GM19240 (cell line): ENCODE measurements at regions not wholly inside any gene's neighbourhood (a gene's known extent, or its start where the extent isn't known, plus 50 kb on each side); places are given as distances from the start of the nearest gene placed in this dataset.

Source experiments
- DNase-seq: peaks from one replicate; pipeline ENCODE4 v3.0.0; 2011; ENCODE audit warnings: low spot score; ENCODE audit not compliant: insufficient read length

DNA sequence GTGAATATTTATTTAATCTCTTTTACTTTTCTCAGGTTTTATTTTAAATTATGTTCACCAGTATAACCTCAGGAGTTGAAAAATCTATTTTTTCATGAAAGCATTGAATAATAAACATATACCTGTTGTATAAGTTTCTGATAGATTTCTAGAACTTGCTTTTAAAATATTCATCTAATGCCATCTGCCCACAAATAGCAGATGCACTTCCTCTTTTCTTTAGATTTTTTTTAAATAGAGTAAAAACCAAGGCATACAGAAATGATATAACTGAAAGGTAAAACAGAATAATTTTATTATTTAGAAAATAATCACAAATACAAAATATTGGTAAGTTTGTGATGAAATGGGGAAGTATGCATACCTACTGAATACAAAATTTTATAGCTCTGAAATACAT lies 130.7 kb upstream of the PRMT6 start:
- no peak for DNase-seq

DNA sequence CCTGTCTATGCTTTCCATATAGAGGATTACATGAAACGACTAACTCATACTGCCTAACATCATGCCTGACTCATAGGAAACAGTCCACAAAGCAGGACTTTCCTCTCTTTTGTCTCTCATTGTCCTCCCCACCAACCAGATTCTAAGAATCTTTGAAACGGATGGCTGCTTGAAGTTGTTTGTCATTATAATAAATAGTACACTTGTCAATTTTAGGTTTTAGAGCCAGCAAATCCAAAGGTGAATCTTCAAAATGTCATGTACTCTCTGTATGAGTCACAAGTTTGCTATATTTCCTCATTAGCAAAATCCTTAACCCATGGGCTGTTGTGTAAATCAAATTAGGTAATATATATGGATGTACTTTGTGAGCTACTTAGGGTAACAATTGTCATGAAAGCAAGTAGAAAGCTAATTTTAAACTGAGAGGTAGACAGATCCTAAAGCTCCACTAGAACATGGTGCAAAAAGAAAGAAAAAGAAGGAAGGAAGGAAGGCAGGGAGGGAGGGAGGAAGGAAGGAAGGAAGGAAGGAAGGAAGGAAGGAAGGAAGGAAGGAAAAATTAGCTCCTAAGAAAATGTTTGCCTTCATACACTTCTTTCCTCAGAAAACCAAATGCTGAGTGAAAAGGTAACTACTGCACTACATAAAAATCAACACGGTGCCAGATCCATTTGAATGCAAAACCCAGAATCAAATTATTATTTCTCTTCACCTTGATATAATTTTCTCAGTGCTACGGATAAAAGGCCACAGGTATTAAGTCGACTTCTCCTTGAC lies 129.5 kb upstream of the PRMT6 start:
- no peak for DNase-seq

DNA sequence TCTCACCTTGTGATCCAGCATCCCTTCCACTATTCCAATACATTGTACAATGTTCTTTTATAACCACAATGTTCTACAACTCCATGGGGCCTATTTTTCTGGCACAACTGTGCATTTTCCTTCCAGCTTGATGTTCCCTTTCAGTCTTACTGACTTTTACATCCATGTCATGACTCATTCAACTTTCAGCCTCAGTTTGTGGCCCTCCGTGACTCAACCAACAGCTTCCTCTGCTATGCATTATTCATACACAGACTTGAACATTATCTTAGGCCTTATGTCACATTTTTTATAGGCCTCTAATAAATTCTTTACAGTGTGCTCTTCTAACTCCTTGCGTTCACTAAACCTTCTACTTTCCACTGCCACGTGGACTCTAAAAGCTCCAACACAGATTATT lies 119.4 kb upstream of the PRMT6 start:
- no peak for DNase-seq

DNA sequence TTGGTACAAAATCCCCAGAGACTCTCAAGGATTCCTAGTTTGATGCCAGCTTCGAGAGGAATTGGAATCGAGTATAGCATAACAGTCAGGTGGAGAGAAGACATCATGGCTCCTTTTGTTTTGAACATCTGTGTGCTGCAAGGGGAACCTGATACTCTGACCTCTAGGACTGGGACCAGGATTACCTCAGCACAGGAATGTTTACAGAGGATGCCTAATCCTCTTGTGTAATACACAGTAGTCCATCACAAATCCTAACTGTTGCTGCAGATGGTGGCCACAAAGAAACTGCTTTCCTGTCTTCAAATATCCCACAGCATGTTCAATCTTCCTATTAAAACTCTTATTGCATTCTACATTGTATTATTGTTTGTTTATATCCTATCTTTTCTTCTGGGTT lies 111.8 kb upstream of the PRMT6 start:
- no peak for DNase-seq

DNA sequence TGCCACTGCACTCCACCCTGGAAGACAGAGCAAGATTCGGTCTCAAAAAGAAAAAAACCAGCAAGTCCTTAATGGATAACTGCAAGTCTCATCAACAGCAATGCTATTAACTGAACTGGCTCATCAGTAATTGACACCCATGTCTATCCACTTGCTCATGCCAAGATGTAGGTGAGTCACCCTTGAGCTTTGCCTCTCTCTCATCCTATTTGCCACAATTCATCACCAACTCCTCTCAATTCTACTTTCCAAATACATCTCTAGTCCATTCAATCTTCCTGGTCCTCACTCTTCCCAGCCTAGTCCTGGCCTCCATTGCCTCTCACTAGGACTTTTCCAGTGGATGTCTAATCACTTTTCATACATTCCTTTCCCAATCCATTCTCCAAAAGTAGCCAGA lies 103.7 kb upstream of the PRMT6 start:
- no peak for DNase-seq

DNA sequence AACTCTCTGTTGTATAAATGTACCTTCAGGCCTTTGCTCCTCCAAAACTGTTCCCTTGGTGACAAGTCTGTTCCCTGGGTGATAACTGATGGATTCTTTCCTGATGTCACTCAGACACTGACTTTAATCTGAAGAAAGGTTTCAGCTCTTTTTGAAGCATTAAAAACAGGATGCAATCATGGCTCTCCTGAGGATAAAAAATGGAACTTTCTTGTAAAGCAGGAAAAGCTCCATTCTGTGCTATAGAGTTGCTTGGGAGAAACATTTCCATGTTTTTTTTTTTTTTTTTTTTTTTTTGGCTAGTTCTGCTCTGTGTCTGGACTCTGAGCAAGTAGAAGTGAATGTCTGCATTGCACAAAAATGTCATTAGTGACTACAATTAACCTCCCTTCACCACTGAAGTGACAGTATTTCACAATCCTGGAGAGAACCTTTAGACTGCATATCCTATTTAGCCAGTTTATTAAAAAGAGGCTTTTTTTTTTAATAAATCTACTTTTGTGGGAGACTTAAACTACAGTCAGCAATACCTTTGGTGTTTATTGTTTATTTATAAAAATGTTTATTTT lies 101.7 kb upstream of the PRMT6 start:
- no peak for DNase-seq

DNA sequence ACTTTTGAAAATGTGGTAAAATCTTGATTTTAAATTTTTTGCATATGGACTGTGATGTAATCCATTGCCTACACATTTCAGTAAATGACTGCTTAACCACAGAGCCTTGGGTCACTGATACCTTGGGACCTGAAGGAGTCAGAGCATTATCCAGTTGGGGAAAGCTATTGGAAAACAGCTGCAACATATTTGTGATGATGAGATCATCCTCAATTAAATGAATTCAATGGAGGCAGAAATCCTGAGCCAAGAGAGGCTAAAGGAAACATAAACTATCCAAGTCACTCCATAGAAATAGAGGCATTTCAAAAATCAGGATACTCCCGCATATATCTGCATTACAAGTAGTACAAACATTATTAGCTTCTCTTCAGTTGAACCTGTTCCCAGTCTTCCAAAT lies 99.8 kb upstream of the PRMT6 start:
- no peak for DNase-seq

DNA sequence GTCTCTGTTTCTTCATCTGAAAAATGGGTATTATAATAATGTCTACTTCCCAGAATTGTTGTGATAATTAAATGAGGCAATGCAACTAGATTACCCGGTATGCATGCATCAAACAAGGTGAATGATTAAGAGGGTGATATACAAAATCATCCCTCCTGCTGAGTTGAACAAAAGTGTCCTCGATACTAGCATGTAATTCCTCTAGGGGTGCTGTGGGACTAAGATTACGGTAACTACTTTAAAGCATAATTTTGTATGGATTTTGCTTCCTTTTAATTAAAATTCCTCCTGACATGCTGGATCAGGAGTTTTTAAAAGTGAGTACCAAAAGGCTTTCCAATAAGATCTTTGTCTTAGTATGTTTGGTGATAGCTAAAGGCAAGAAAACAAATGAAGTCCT lies 98.7 kb upstream of the PRMT6 start:
- DNase-seq = no peak

DNA sequence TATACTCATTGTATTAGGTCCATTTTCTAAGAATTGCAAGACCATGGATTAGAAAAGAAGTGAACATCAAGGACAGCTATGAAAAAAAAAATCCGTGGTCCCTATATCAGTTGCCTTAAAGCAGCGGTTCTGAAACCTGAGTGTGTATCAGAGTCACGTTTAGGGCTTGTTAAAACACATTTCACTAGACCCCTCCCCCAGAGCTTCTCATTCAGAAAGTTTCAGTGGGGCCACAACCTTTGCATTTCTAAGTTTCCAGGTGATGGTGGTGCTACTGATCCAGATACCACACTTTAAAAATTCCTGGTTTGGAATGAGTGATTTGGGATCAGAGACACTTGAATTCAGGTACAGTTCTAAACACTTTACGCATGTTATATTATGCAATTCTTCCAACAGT lies 96.1 kb upstream of the PRMT6 start:
- DNase-seq = no peak

DNA sequence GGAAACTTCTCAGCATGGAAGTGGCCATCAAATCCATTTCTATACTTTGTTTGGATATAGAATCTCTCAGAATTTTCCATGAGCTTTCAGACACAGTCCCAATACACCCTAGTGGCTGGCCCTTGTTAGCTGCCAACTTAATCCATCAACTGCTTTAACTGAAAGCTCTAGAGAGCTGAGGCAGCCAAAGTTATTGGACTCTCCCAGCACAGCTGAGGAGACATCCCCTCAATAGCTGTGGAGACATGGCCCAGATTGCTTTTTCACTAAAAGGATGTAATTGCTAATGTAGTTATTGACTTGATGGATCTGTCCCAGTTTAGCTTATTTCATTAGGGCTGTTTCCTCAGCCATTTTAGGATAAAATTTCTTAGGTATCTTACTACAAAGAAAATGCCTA lies 94.8 kb upstream of the PRMT6 start:
- DNase-seq = no peak

DNA sequence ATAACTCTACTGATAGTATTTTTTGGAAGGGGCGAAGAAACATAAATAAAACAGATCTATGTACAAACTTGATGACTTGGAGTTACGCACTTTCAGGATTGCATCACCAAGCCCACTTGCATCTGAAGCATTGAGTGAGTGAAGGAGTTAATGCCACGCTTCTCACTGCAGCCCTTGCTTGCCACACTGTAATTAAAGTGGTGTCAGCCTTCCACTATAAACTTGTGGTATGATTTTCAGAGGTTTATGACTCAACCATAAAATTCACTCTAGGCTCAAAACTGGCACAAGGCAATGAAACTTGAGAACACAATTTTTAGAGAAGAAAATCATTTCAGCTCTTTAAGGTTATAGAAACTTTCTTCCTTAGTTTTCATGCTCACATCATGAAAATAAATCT lies 93.9 kb upstream of the PRMT6 start:
- DNase-seq = no peak

DNA sequence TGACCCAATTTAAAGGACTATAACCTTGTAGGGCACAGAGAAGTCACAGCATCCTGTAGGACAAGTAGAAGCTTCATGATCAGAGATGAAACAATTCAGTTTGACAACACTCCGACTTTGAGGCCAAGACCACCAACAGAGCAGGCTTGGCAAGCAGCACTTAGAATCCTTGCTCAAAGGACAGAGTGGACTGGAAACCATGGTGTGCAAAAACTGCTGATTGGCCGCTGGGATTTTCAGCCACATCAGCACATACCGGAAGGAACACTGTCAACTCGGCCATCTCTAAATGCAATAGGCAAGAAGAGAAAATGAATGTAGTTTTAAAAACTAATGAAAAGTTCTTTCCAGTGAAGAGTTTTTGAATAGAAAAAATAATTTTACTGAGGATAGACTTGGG lies 92.0 kb upstream of the PRMT6 start:
- DNase-seq = no peak

DNA sequence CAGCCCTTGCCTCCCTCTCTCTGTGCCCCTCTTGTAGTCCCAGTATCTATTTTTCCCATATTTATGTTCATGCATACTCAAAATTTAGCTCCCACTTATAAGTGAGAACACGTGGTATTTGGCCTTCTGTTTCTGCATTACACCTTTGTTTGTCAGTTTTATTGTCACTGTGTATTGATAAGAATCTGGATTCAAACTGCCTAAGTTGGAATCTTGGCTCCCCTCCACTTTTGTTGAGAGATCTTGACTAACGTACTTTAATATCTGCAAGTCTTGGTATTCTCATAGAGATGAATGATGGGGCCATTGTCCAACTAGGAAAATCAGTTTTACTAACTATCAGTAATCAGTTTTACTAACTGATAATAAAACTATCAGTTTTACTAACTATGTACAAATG lies 87.8 kb upstream of the PRMT6 start:
- DNase-seq = no peak

DNA sequence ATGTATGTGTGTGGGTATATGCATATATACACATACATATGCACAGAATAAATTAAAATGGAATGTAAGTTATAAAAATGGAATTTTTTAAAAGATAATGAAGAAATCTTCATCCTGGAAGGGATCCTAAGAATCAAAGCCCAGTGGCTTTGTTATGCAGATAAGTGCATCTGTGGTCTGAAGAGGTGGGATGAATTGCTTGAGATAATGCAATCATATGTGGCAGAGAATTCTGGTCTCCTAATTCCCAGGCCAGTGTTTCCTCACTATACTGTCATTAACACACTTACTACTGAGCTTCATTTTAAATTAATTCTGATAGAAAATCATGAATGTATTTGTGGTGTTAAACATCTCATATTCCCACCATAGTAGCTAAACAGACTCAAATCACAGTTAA lies 86.7 kb upstream of the PRMT6 start:
- DNase-seq = no peak

DNA sequence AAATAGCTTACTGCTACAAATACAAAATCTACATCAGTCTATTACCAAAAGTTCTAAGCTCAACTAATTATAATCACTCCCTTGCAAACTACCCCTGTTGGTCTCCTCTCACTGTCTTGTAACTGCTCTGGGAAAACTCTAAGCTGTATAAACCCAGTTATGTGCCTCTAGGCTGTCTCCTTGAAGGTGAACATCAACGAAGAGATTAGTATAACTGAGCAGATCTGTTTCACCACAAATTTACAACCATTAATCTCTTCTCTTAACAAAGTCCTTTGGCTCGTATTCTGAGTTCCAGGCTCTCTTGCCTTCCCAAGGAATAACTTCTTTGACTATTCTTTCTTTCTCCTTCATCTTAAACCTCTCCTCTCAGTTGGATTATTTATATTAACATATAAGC lies 84.4 kb upstream of the PRMT6 start:
- no peak for DNase-seq

DNA sequence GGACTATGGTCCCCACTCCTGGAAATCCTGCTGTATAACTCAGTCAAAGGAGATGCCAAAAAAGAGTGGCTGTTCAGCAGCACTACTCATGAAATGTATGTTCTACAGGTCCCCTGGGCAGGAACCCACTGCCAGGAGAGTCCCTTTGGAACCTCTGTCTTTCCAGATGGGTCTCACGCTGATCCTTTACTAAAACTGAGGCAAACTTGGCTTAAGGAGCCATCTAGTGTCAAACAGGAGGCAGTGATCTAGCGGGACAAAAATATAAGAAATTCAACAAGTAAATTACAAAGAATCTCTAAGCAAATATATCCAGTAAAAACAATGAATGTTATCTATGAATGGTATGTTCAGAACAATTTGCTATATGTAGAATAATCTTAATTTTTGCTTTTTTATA lies 80.5 kb upstream of the PRMT6 start:
- no peak for DNase-seq

DNA sequence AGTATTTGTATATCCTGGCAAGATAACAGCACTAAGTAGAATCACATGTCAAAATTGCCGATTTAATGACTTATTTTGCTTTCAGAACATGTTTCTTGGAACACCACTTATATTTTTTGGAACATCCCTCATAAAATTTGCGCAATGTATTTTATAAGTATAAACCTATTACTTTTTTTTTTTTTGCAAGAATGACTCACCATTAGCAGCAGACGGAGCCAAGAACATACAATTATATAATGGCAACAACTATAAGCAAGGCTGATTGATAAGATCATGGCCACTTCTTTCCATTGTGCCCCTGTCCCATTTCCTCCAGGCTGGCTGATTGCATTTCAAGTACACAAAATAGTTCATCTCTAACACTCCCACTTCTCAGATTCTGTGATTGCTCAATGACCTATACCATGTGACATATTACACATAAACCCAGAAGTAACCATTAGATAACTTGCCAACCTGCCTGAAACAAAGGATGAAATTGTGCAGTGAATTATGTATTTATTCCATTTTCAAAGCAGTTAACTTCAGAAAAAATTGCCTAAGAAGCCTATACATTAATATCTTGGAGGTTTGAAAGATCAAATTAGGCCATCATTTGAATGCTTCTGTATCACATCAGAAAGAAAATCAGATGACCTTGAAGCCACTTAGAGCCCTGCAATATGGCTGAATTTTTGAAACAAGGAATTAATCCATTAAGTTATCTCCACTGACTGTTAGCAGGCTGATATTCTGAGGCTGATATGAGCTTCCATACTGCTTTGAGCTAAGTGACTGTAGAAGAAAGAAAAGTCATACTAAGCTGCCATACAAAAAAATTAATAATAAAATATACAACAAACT lies 77.8 kb upstream of the PRMT6 start:
- no peak for DNase-seq

DNA sequence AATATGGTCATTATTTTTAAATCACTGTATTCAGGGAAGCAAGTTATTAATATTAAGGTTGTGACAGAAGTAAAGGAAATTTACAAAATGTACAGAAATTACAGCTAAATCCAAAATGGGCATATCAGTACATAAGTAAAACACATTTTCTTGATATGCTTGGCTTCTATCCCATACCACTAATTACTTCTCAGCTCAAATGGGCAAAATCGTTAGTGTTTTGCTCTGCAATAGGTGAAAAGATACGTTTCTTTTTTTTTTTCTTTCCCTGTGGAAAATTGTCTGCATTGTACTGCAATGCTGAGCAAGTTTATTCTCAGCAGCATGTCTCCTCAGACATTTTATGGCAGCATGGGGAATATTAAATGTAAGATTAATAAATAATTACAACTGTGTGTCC lies 77.1 kb upstream of the PRMT6 start:
- DNase-seq = no peak

DNA sequence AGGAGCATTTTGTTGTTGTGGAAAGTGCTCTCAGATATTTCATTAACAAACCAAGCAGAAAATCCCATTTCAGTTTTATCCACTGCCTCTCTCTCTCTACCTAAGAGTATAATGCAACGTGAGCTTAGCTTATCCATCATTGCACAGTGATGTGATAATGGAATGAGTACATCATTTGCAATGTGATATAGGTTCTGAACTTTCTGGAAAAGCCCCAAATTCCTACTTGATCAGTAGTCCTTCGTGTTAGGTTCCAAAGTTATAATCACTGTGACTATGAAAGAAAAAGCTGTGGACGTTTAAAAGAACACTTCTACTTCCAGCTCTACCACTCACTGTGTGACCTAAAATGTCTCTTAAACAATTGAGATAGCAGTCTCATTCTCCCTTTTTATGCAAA lies 76.4 kb upstream of the PRMT6 start:
- DNase-seq = no peak

DNA sequence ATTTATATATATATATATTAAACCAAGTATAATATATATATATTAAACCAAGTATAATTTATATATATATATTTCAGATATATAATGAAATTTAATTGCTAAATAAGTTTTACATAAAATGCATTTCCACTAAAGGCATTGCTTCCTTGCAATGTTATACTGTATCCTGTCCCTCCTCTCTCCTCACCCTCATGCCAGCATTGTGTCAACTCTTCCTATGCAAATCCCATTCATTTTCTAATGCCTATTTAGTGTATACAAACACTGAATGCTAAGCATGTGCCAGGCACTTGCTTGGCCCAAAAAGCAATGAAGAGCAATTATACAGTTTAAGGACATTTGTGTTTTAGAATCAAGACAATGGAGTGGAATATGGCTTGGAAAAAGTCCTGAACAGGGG lies 71.7 kb upstream of the PRMT6 start:
- no peak for DNase-seq

DNA sequence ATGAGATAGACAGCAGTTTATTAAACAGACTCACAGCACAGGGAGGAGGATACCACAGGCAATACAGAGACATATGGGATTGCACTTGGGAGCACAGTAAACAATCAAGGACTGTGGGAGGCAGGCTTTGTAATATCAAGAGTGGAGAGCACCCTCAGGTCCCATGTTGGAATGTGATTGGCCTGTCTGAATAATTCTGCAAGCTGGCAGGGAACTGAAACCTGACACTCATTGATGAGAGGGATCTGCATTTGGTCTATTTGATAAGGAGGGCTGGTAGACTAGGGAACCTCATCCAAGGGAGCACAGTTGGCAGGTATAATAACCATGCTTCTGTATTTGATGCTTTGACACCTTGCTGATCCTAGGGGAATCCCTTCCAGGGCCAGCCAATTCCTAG lies 69.9 kb upstream of the PRMT6 start:
- no peak for DNase-seq

DNA sequence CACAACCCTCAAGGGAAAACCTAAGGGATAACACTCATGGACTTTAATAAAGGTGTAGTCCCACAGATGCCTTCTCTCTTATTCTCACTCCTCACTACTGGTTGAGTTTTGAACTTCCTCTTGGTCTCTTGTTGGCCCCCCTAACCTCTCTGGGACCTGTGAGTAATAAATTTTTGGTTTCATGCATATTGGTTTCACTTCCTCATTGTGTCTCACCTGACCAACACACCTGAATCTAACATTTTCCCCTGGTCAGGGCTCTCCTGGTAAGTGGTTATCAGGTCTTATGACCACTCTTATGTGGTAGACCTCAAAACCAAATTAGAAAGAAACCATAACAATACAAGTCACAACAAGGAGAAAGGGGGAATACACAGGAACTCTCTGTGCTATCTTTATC lies 60.5 kb upstream of the PRMT6 start:
- DNase-seq = no peak
